NCI-H2171 (cell line): ENCODE measurements at regions not wholly inside any gene's neighbourhood (a gene's known extent, or its start where the extent isn't known, plus 50 kb on each side); places are given as distances from the start of the nearest gene placed in this dataset.
"Not testable (repeated sequence)": the region's sequence is repeated elsewhere in the genome, so short reads cannot be mapped to it uniquely, and the experiment has no call there.

Experiments used
- DNase-seq: peaks from one replicate; lab custom pipeline; 2025; lab: John Stamatoyannopoulos, UW

- no peak for DNase-seq
Observed at GRCh38 chr7:32223071-32223650, 153.0 kb upstream of the PDE1C start.

DNA sequence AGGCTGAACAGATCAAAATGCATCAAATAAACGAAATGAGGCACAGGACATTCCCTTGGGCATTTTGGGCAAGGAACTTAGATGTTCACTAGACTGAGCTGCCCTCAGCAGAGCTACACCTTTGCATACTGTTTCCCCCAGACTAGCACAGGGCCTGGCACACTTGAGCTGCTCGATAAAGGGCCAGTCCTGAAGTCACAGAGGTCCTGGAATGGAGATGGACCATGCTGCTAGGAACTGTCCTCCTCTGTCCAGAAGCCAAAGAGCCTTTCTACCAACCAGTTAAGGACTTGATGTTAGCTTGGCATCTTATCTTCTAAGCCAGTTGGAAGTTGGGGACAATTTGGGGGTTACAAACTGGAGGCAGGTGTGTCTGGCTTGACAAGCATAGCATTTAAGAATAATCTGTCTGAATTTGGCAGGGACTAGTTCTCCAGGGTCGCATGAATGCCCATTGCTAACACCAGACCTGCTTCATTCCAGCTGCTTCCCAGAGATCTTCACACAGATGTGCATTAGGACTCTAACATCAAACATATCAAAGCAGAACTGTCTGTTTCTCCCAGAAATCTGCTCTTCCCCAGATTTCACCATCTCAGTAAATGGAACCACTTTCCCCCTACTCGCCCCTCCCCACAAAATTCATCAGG is 152.2 kb upstream of the PDE1C start:
- DNase-seq, result no peak

GRCh38 chr7:32221736-32222135 is 151.5 kb upstream of the PDE1C start:
- DNase-seq, result peak; percentile 10

- DNase-seq, result no peak
Observed at GRCh38 chr7:32221056-32221455, 150.8 kb upstream of the PDE1C start.

- DNase-seq, result not testable (repeated sequence)
Observed at GRCh38 chr7:32219831-32220230, 149.6 kb upstream of the PDE1C start.

DNA sequence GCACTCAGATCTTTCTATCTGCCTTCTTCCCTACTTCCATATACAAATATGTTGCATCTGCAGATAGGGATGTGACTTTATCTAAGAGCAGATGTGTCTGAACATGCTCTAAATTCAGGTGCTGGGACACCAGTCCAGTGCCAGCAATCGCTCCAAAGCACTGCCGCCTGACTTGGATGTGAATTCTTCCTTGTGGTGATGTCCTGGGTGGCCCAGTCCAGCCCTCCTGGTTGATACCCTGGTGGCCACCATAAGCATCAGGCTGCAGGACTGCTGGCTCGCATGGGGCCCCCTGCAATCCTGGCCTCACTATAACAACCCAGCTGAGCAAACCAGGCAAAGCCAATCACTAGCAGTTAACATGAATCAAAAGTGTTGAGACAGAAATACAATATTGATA is 149.2 kb upstream of the PDE1C start:
- no peak for DNase-seq

DNA sequence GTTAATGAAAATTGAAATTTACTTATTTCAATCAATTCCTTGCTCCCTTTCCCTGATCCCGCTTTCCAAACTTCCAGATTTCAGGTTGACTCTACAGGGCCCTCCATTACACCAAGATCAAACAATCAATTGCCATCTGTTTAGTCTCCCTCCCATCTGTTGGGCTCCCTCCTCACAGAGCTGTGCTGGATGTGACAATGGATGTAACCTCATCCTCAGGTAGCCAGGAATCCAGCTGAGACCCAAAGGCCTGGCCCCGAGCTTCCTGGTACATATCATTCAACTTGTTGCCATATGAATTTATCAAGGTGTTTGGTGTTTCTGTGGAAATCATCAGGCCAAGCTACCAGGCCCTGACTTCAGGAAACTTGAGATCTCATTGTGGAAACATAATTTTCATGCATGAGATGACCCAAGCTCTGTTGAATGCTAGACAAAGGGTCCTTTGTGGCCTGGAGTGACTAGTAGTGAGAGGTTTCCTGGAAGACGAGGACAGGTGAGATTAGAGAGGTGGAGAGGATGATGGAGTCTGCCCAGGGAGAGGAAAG is 148.6 kb upstream of the PDE1C start:
- peak; percentile 87 for DNase-seq

GRCh38 chr7:32218154-32218467 is 147.9 kb upstream of the PDE1C start:
- DNase-seq, result no peak

- no peak for DNase-seq
Observed at GRCh38 chr7:32217341-32218153, 147.3 kb upstream of the PDE1C start.

GRCh38 chr7:32216759-32217158 is 146.6 kb upstream of the PDE1C start:
- DNase-seq, result no peak

DNA sequence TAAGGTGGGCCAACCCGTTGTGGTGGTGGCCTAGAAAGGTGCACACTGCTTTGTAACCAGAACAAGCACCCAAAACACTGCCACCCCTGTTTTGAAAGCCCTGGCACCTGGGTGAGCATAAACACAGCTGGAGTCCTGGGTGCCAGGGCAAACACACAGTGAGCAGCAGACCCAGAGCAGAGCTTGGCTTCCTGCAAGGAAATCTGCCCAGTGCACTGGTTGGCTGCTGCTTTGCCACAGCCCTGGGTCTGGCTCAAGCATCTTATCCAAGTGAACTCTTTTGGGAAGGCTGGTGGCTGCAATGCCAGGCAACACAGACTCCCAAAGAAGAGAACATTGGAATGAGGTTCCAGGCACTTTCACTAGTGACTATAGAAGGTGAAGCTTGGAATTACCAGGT is 145.5 kb upstream of the PDE1C start:
- DNase-seq, result no peak

- no peak for DNase-seq
Observed at GRCh38 chr7:32214913-32215312, 144.7 kb upstream of the PDE1C start.

DNA sequence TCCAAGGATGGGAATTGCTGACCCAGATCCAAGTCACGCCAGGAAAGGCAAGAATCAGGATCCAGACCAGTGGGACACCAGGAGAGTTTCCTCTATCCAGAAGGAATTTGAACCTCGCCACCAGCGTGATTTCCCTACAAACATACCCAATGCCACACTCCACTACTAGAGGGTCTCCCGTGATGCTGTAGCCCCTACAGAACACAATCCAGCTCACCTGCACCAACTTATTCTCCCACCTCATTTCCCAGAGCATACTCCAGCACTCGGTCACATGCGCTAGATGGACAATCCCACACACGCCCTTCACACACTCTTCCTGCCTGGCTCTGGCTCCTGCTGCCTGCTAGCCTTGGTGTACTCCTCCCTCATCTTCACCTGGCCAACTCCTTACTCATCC is 142.1 kb upstream of the PDE1C start:
- DNase-seq, result no peak

GRCh38 chr7:32206987-32207386 is 136.8 kb upstream of the PDE1C start:
- no peak for DNase-seq

GRCh38 chr7:32206488-32206887 is 136.3 kb upstream of the PDE1C start:
- no peak for DNase-seq

DNA sequence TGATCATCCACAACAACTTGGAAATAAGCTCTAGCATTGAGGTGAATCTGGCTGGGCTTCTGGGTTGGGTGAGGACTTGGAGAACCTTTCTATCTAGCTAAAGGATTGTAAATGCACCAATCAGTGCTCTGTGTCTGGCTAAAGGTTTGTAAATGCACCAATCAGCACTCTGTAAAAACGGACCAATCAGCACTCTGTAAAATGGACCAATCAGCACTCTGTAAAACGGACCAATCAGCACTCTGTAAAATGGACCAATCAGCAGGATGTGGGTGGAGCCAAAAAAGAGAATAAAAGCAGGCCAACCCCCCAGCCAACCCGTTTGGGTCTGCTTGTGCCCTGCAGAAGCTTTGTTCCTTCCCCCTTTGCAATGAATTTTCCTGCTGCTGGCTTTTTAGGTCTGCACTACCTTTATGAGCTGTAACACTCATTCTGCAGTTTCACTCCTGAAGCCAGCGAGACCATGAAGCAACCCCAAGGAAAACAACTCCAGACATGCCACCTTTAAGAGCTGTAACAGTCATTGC is 135.2 kb upstream of the PDE1C start:
- DNase-seq, result not testable (repeated sequence)

DNA sequence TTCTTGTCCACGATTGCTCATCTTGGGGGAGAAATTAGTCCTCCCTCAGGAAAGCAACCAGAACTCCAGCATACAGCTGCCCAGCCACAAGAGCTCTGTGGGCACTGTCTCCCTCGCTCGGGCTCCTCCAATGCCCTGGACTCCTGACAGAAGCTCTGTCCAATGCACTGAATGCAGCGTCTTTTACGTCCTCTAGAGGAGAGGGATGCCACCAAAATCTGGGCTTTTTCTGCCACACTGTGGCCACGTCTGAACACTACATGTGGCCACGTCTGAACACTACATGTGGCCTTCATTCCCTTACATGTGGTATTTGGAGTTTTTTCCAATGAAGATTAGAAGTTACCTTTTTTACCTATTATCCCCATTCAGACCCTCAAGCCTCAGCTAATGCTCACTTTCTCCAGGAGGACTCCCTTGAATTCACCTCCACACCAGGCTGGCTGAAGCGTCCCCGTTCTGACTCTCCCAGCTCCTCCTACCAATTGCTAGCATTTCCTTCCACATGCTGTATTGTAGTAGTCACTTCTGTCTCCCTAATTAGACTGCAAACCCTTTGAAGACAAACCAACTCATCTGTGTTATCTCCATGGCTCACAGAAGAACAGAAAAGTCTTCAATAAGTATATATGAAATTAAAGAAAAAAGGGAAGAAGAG is 134.3 kb upstream of the PDE1C start:
- peak; percentile 56 for DNase-seq

- peak; percentile 23 for DNase-seq
Observed at GRCh38 chr7:32200646-32201045, 130.4 kb upstream of the PDE1C start.

- no peak for DNase-seq
Observed at GRCh38 chr7:32194537-32194936, 124.3 kb upstream of the PDE1C start.

DNA sequence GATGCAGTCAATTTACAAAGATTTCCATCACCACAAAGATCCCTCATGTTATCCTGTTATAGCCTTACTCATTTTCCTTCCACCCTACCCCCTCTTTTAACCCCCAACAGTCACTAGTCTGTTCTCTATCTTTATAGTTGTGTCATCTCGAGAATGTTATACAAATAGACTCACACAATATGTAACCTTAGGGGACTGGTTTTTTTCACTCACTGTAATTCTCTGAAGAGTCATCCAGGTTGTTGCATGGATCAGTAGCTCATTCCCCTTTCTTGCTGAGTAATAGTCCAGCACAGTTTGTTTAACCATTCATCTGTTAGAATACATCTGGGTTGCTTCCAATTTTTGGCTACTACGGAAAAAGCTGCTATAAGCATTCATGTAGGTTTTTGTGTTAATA is 121.1 kb upstream of the PDE1C start:
- no peak for DNase-seq

GRCh38 chr7:32179567-32179966 is 109.4 kb upstream of the PDE1C start:
- no peak for DNase-seq

- no peak for DNase-seq
Observed at GRCh38 chr7:32178677-32179366, 108.6 kb upstream of the PDE1C start.
